ENCODE measurements at regions not wholly inside any gene's neighbourhood (a gene's known extent, or its start where the extent isn't known, plus 50 kb on each side); places are given as distances from the start of the nearest gene placed in this dataset.

- Histone ChIP-seq H3K27ac (ENCODE audit: low read length) (no peak overlapping the region), H3F3A (ENCODE audit: insufficient read depth, low read length, poor library complexity, severe bottlenecking) (no peaks in the 10 kb centered on the region), H2AFZ (ENCODE audit: low read depth, low read length) (no peak overlapping the region), H3K36me3 (ENCODE audit: insufficient read depth, low read length) (no peaks in the 10 kb centered on the region), H3K9ac (ENCODE audit: low read length) (no peak overlapping the region), H3K4me2 (ENCODE audit: low read length) (no peak overlapping the region), H4K20me1 (ENCODE audit: insufficient read depth) (no peaks in the 10 kb centered on the region), H3K4me3 (ENCODE audit: low read length) (no peak overlapping the region), H3K27me3 (ENCODE audit: insufficient read depth, low read depth, low read length) (no peaks in the 10 kb centered on the region), H3K79me2 (replicated peaks; ENCODE audit: insufficient read depth, low read length) (no peaks in the 10 kb centered on the region), H3K9me3 (ENCODE audit: low read length) (no peaks in the 10 kb centered on the region), H3K9me2 (ENCODE audit: insufficient read depth, low read length) (no peaks in the 10 kb centered on the region)
- TF ChIP-seq EZH2 (IDR thresholded peaks at IDR 0.05; ENCODE audit: borderline replicate concordance, insufficient read depth, low read length, poor library complexity, severe bottlenecking) (no peak), MXI1 (conservative IDR thresholded peaks at IDR 0.05; ENCODE audit: poor library complexity, severe bottlenecking) (no peak), REST (IDR thresholded peaks at IDR 0.05; ENCODE audit: borderline replicate concordance) (no peak), TAF1 (IDR thresholded peaks at IDR 0.05; ENCODE audit: low read depth) (no peak), SMC3 (conservative IDR thresholded peaks at IDR 0.05; ENCODE audit: poor library complexity) (no peak), EP300 (conservative IDR thresholded peaks at IDR 0.05; ENCODE audit: poor library complexity, severe bottlenecking) (no peak), RAD21 (conservative IDR thresholded peaks at IDR 0.05) (no peak), POLR2AphosphoS5 (IDR thresholded peaks at IDR 0.05) (no peak)
- TF ChIP-seq, protein P1, sequence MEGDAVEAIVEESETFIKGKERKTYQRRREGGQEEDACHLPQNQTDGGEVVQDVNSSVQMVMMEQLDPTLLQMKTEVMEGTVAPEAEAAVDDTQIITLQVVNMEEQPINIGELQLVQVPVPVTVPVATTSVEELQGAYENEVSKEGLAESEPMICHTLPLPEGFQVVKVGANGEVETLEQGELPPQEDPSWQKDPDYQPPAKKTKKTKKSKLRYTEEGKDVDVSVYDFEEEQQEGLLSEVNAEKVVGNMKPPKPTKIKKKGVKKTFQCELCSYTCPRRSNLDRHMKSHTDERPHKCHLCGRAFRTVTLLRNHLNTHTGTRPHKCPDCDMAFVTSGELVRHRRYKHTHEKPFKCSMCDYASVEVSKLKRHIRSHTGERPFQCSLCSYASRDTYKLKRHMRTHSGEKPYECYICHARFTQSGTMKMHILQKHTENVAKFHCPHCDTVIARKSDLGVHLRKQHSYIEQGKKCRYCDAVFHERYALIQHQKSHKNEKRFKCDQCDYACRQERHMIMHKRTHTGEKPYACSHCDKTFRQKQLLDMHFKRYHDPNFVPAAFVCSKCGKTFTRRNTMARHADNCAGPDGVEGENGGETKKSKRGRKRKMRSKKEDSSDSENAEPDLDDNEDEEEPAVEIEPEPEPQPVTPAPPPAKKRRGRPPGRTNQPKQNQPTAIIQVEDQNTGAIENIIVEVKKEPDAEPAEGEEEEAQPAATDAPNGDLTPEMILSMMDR (IDR thresholded peaks at IDR 0.05; ENCODE audit: poor library complexity, severe bottlenecking), result no peak
These were observed 118.6 kb upstream of the SIX2 start for GRCh38 chr2:45127891-45128290.

GRCh38 chr2:45127321-45127720, 118.1 kb upstream of the SIX2 start:
- no peaks in the 10 kb centered on the region for H3K36me3 ChIP-seq (ENCODE audit: insufficient read depth, low read length)
- no peak overlapping the region for H2AFZ ChIP-seq (ENCODE audit: low read depth, low read length)
- no peak overlapping the region for H3K9ac ChIP-seq (ENCODE audit: low read length)
- no peak overlapping the region for H3K27ac ChIP-seq (ENCODE audit: low read length)
- H3K9me2 ChIP-seq (ENCODE audit: insufficient read depth, low read length), result no peaks in the 10 kb centered on the region
- no peaks in the 10 kb centered on the region for H3K9me3 ChIP-seq (ENCODE audit: low read length)
- no peaks in the 10 kb centered on the region for H3K27me3 ChIP-seq (ENCODE audit: insufficient read depth, low read depth, low read length)
- TF ChIP-seq EP300 (conservative IDR thresholded peaks at IDR 0.05; ENCODE audit: poor library complexity, severe bottlenecking), result no peak
- no peak for TF ChIP-seq POLR2AphosphoS5 (IDR thresholded peaks at IDR 0.05)
- TF ChIP-seq EZH2 (IDR thresholded peaks at IDR 0.05; ENCODE audit: borderline replicate concordance, insufficient read depth, low read length, poor library complexity, severe bottlenecking), result no peak
- no peak for TF ChIP-seq RAD21 (conservative IDR thresholded peaks at IDR 0.05)
- no peak for TF ChIP-seq REST (IDR thresholded peaks at IDR 0.05; ENCODE audit: borderline replicate concordance)
- TF ChIP-seq SMC3 (conservative IDR thresholded peaks at IDR 0.05; ENCODE audit: poor library complexity), result no peak
- no peaks in the 10 kb centered on the region for H3K79me2 ChIP-seq (replicated peaks; ENCODE audit: insufficient read depth, low read length)
- H4K20me1 ChIP-seq (ENCODE audit: insufficient read depth), result no peaks in the 10 kb centered on the region
- no peak overlapping the region for H3K4me2 ChIP-seq (ENCODE audit: low read length)
- H3K4me3 ChIP-seq (ENCODE audit: low read length), result no peak overlapping the region
- H3F3A ChIP-seq (ENCODE audit: insufficient read depth, low read length, poor library complexity, severe bottlenecking), result no peaks in the 10 kb centered on the region
